CD4-positive, alpha-beta T cell treated with Interleukin-21 for 1 hour (primary cell): ENCODE measurements at regions not wholly inside any gene's neighbourhood (a gene's known extent, or its start where the extent isn't known, plus 50 kb on each side); places are given as distances from the start of the nearest gene placed in this dataset.
A peak's percentile ranks its signal among the peaks of the same experiment; 100 is the strongest.

Experiments
- DNase-seq: peaks from one replicate; pipeline ENCODE4 v3.0.0-alpha.2; 2020

DNA sequence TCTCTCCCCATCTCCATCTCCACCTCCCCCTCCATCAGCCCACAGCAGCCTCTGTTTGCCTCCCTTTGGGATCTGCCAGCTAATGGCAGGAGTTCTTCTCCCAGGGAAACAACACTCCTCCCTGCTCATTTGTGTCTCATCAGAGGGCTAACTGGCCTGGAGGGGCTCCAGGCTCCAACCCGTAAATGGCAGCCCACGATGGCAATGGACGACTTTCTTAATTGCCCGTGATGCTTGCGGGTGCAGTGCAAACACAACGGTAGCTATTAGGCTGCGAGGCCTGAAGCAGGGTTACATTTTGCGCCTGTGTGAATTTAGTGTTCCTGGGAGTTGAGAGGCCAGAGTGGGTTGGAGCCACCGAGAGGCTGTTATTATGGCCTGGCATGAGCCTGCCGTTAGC, 285.1 kb downstream of the TNS1 start:
- no peak for DNase-seq

DNA sequence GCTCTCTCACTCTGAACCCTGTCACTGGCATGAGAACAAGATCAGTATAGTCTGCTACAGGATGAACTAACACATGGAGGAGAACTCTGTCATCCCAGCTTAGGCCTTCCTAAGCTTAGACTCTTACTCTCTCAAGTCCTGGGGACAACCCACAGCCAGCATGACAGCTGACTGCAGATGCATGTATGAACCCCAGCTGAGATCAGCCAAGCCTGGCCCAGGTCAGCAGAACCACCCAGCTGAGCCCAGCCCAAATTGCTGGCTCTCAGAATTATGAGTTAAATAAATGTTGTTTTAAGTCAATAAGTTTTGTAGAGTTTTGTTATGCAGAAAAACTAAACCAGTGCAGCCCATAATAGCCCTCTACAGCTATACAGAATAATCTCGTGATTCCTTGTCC, 287.3 kb downstream of the TNS1 start:
- no peak for DNase-seq

DNA sequence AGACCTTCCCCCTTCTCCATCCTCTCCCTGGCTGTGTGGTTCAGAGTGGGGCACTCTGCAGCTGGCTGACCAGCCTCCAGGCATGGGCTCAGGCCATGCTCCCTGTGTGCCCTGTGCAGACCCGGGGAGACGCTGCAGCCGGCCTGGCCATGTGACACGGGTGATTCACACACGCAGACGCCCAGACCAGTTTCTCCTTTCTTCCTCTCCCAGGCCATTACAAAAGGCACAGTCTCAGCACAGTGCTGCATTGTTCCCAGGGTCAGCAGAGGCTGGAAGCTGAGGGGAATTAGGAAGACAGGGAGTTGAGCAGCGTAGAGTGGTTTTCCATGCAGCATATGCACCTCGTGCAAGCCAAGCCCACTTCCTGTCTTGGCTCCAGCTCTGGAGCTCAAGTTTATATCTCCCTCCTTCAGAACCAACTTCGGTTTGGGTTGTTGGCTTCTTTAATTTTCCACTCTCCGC, 288.5 kb downstream of the TNS1 start:
- no peak for DNase-seq

DNA sequence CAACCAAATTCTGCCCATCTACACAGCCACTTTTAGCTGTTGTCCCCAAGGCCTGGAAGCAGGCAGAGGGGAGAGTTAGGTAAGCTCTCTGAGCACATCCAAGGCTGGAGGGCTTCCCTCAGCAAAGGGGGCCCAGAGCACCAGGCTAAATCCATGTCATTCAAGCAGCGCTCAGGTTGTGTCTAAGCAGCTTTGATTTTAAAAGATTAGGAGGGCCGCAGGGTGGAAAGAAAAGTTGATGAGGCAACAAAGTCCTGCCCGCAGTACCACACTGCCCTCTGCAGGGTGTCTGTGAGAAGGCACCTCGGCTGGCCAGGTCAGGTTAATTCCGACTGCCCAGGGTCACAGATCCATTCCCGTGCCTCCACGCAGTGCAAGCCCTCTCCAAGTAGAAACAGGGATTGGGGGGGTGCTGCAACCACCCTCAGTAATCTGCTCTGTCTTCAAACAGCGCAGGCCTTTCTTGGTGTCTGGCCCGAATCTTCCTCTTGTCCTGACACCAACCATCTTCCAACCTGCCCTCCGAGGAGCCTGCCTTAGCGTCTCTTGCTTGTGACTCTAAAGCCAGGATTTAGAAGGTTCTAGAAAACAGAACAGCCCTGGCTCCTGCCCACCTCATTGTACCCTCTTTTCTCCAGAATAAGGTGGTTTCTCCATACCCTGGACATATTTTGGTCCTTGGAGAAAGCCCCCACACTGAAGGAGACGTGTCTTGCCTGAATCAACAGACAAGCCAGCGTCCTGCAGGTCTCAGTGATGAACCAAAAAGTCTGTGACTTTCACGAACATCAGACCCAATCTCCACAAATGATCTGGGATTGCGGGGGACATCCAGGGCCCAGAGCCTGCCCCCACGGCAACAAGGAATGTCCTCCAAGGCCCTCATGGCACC, 289.2 kb downstream of the TNS1 start:
- peak; percentile 60 for DNase-seq

DNA sequence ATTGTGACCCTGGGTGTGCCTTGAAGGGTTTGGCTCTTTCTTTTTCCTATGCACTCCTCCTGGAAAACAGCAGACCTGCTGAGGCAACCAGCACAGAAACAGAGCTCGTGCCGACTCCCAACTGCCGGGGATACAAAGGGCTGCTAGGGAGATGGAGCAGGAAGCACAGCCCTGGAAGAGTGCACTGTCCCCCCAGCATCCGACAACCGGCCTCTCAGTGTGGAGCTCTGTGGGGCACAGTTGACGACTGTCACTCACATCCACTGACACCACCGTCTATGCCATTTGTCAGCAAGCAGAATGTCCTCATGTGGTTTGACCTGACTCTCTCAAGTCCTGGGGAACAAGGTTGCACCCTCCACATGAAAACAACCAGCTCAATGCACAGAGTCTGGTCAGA, 290.4 kb downstream of the TNS1 start:
- DNase-seq: no peak

DNA sequence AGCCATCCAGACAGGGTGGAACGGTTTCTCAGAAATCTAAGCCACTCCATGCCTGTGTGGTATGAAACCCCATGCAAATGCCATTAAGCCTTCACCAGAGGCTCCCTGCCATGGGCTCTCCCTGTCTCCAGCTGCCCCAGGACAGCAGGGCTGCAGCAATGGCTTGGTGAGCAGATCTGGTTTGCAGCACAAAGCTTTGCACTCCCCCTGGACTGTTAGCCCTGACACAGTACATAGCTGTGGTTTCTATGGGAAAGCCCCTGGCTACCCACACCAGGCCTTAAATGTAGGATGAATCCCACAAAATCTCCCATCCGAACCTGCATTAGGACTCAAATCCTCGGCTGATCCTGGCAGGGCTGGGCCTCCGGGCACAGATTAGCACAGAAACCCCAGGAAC, 291.6 kb downstream of the TNS1 start:
- DNase-seq: no peak

DNA sequence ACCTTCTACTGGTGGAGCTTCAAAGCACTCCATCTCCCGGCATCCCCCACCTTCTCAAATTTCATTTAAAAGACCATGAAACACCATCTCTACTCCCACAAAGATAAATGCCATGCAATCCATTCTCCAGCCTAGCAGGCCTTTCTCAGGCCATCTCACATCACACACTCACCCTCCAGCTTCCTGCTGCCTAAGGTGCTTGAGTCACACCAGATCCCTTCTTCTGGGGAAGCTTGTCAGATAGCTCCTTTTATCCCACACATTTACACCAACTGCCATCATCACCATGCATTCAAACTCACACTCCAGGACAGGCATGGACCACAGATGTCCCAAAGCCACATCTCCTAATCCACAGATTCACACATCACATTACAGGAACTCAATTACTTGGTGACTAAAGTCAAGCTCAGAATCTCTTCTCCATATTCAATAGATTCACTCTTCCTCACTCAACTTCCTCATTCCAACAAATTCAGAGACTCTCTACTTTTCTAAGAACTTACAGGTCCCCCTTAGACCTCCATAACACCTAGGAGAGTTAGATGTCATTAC, 292.5 kb downstream of the TNS1 start:
- DNase-seq: no peak

DNA sequence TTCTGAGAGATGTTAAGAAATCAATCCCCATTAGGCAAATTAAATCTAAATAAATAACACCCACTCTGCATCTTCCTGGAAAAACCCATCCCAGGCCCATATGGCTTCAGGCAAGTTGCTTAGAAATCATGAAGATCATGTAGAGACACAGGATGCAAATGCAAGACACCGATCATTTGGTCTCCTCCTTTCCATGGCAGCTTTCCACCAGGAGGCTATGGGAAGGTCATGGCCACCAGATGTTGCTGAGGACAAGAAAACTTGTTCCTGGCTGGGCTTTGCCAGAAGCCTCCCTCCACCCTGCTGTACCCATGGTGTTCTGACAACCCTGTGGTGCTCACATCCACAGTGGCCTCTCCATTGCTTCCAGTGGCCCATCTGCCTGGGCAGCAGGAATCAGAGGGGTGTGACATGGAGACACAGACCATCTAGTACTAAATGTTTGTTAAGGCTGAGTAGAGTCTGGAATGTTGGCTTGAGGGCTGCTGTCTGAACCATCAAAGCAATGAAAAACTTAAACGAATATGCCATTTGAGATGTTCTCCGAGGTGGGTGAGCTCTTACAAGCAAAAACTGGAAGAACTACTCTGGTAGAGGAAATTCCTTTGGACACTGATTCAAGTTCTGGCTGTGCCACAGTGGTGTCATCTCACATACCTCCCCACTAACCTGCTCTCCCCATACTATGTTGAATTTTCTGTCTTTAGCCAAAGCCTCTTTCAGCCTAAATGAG, 293.2 kb downstream of the TNS1 start:
- no peak for DNase-seq

DNA sequence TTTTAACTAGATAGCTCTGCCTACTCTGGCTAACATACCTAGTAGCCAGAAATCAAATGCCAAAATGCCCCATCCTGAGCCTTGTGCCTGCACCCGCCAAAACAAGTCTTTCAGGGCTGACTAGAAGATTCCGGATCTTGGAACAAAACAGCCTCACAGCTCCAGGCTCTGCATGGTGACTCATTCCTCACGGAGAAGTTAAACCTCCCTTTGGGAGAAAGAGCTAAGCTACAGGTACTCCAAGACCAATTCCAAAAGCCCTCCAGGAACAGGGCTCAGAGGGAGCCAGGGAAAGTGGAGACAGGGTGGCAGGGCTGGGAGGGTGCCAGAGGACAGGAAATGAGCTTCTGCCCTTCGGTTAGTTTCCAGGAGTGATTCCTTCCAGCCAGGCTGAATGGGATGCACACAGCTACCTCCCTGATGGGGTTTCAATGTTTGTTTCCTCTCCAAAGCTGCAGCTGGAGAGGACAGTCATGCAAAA, 295.6 kb downstream of the TNS1 start:
- DNase-seq: no peak

DNA sequence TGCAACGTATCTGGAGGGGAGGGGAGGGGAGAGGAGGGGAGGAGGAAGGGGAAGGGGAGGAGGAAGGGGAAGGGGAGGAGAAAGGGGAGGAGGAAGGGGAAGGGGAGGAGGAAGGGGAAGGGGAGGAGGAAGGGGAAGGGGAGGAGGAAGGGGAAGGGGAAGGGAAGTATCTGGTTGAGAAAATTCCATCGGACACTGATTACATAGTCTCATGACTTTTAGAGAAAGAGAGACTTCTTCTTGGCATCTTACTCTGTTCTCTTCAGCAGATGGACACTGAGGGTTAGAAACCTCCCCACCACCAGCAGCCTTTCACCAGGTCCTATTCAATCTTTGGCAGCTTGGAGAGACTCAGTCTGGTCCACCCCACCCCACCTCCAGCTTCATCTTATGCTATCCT, 296.3 kb downstream of the TNS1 start:
- no peak for DNase-seq

DNA sequence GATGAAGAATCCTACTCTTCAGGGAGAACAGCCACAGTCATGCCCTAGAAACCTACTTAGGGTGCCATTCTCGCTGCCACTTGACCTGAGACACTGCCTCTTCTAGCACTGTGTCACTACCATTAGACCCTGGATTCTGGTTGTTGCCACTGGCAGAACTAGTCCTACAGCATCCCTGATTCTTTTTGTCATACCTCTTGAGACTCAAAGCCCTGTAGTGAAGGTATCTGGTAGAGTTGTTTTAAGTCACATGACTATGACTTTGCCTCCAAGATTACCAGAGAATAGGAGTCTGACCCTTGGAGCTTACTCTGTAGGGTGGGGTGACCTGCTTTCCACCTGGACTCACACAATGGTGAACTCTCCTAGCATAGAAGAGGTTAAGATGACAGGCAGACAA, 296.7 kb downstream of the TNS1 start:
- DNase-seq: no peak

DNA sequence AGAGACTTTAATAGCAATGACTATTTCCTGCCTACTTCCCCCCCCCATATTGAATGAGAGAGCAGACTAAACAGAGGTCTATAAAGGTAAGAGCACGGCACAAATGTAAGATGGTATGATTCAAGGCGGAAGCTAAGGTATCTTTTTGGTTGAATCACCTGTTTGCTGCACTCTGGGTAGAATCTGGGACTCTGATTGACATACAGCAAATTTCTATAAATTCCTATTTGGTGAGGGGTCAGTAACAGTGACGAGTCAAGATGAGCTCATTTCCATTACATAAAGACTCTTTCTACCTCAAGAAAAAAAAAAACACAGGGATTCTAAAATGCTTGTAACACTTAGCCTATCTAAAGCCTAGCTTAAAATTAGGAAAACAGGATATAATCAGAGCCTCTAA, 297.3 kb downstream of the TNS1 start:
- no peak for DNase-seq

DNA sequence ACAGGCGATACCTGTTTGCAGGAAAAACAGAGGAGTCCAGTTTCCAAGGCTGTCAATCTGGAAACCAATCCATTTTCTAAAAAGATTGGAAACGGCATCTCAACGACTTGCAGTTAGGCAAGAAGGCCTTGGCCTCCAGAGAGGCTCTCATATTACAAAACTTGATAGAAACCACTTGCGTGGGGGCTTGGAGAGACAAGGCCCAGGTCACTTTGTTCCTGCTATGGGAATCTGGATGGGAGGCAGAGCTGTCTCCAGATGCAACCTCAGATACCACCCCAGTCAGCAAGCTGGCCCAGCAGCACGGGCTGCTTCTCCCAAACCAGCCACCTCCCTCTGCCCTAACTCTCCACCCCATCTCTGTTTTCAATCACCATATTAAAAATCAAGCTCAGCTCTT, 298.8 kb downstream of the TNS1 start:
- DNase-seq: no peak

DNA sequence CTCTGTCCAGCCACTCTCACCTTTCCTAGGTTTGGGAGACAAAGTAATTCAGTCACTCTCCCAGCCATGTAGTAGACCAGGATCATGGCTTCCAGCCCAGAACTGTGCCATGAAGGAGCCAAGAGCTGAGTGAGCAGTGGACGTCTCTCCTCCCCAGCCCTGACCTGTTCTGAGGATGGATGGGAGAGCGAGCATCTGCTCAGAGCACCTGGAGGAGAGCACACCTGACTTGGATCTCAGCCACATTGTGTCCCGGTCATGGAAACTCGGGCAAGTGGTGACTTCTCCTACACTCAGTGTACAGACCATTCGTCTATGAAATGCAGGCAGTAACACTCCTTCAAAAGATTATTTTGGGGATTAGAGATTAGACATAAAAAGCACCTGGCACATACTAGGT, 299.7 kb downstream of the TNS1 start:
- DNase-seq: no peak

DNA sequence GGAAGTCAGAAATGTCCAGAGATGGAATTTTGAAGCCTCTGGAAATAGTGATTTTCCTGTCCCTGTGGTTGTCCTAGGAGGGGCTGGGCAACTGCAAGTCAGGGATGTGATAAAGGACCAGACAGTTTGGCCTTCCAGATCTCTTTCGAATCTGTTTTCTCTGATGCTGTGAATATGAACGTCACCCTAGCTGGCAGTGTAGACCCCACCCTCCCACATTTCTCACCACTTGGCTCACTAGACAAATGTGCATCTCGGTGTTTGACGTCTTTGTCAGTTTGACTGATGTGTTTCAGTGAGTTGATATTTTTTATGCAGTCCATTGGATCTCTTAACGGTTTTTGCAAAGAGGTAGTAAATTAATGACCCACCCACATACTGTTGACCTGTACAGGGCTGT, 301.2 kb downstream of the TNS1 start:
- no peak for DNase-seq

DNA sequence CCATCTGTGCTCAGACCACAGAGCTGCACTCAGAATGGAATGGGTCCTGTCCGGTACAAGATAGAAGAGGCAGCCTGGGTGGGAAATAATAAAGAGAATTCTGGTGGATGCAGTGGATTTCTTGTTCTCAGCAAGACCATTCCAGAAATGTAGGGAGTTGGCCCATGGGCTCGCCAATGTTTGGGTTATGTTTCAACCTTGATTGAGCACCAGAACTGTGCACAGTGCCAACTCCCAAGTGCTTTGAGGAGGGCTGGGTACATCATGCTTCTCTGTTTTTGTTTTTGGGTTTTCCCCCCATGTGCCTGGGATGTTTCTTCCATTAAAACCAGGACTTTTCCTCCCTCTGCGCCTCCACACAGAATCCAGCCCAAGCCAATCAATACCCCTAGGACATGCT, 304.1 kb downstream of the TNS1 start:
- DNase-seq: no peak

DNA sequence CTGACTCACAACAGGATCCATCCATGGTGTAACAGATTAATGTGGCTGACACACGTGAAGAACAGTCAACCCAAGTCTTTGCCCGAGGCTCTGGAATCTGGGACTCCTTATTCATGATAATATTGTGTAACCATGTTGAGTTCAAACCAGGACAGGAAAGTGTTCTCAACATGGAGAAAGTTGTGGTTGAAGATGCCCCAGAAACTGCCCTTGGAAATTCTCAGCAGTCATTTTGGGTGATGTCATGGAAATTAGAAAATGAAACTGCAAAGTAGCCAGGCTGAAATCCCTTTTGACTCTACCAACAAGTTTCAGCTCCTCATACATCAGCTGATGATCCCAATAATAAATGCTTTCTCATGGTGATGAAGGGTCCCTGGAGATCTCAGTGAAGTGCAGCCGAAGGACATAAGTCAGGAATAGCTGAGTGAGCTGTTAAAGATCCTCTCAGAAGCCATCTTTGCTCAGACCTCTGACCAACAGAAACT, 307.7 kb downstream of the TNS1 start:
- no peak for DNase-seq

DNA sequence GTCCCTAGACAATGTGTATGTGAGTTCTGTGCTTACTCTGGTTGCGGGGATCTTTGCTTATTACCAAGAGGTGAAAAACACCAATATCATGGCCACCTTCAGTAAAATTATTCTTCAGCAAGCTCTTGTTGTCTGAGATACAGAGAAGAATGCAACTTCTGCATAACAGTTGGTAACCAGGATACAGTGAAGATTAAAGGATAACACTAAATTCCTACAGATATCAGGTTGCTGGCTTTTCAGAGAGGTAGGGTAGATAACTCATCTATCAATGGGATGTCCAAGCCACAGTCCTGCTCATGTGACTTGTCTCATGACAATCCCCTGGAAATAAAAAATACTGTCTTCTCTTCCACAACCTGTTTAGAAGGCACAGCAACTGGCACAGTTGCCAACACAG, 308.5 kb downstream of the TNS1 start:
- DNase-seq: no peak

DNA sequence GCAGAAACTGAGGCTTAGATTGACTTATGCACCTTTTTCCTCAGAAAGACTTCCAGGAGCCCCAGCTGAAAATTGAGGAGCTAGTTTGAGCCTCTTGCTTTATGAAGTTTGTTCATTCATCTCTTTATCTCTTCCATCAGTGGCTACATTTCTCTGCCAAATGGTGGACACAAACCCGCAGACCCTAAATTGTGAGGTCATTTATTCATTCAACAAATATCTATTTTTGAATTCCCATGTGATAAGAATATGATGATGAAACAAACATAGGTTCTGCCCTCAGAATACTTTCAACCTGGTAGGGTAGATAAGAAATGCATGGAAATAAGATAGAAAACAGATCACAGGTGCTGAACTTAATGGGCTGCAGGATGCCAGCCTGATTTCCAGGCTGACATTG, 309.4 kb downstream of the TNS1 start:
- no peak for DNase-seq

DNA sequence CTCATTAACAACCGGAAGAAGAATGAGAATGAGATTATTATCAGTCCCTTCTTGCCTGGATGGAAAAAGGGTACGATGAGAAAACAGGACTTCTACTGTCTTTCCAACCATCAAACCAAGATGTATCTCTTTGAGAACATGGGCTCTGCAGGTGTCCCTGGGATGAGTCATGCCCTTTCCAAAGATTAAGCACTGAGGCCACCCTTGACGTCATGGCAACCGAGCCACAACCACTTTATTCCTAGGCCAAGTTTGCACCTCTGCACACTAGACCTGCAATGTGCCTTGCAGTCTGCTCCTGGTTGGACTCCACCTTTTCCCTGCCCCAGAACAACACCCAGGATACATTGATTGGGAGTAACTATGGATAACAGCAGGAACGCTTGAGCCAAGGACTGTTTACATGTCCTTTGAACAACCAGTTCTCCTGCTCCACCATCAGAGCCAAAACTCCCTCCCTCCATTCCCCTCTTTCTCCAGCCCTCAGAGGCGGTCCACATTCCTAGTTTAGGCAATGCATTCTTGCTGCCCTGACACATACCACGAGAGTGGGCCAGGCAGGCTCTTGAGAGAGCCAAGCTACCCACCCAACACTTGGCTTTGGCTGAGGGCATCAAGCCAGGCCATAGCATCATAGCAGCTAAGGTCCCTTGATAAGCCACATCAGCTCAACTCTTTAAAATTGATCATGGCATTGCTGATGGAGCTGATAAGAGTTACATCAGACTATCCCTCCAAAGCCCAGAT, 310.7 kb downstream of the TNS1 start:
- DNase-seq: no peak

DNA sequence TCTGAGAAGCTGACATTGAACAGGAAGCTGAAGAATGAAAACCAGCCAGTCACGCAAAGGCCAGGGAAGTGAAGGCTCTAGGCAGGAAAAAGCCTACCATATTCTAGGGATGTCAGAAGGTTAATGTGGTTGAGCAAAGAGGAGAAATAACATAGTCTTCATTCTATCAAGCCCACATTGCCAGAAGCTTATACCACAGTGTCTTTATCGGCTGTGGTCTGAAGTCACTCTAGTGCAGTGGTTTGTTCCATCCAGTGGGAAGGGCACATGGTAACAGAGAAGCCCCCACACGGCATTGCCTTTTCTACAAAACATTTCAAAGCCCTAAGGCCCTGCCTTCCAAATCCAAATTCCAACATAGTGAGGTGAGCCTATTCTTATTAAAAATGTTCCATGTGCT, 311.3 kb downstream of the TNS1 start:
- DNase-seq: no peak

DNA sequence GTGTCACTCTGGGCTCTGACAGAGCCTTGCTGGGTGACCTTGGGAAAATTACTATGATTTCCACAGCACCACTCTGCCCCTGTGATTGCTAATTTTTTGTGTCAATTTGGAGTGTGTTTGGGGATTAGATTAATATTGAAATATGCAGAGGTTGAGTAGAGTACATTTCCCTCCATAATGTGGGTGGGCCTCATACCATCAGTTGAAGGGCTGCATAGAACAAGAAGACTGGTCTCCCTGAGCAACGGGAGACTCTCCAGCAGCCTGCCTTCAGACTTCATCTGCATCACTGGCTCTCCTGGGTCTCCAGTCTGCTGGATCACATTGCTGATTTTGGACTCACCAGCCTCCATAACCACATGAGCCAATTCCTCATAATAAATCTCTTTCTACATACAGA, 313.7 kb downstream of the TNS1 start:
- DNase-seq: no peak

DNA sequence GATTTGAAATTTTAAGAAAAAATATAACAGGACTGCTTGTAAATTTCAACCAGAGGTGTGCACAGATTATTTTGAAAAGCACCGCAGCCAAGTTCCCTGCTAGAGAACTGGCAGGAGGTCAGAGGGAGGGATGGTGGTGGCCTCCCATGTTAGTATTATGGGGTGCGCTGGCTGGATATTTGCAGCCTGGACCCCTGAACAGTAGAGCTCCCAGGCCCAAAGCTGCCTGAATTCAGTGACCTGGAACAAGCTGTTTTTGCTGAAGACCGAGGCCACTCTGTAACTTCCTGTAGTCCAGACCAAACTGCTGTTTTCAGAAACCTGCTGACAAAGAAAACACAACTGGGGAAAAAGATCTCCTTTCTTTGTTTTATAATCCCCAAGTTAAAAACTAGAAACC, 314.3 kb downstream of the TNS1 start:
- no peak for DNase-seq
